ENCODE measurements at regions not wholly inside any gene's neighbourhood (a gene's known extent, or its start where the extent isn't known, plus 50 kb on each side); places are given as distances from the start of the nearest gene placed in this dataset.
A peak's percentile ranks its signal among the peaks of the same experiment; 100 is the strongest.
"Not testable (repeated sequence)": the region's sequence is repeated elsewhere in the genome, so short reads cannot be mapped to it uniquely, and the experiment has no call there.

- not testable (repeated sequence) for H3K4me3 ChIP-seq (ENCODE audit: low read depth, low read length); DNase-seq (ENCODE audit: low read depth)
Measured at GRCh38 chr9:62526306-62526705, 1336.5 kb downstream of the SPATA31A7 start.

- not testable (repeated sequence) for DNase-seq (ENCODE audit: low read depth)
- H3K4me3 ChIP-seq (ENCODE audit: low read depth, low read length) = peak overlapping the region; percentile 35
Measured at GRCh38 chr9:62532162-62532776, 1342.4 kb downstream of the SPATA31A7 start.

- H3K4me3 ChIP-seq (ENCODE audit: low read depth, low read length) = peak overlapping the region; percentile 29
- DNase-seq (ENCODE audit: low read depth) = not testable (repeated sequence)
Measured at GRCh38 chr9:62532777-62533173, 1342.9 kb downstream of the SPATA31A7 start.

- not testable (repeated sequence) for DNase-seq (ENCODE audit: low read depth); H3K4me3 ChIP-seq (ENCODE audit: low read depth, low read length)
- peak; percentile 14 for TF ChIP-seq CTCF (IDR thresholded peaks at IDR 0.05; ENCODE audit: insufficient read depth, low read depth, low read length)
Measured at GRCh38 chr9:62550539-62550938, 1360.7 kb downstream of the SPATA31A7 start.

GRCh38 chr9:62560603-62561002 is 1370.8 kb downstream of the SPATA31A7 start:
- DNase-seq (ENCODE audit: low read depth); H3K4me3 ChIP-seq (ENCODE audit: low read depth, low read length): not testable (repeated sequence)

GRCh38 chr9:62565132-62565531 is 1375.3 kb downstream of the SPATA31A7 start:
- H3K4me3 ChIP-seq (ENCODE audit: low read depth, low read length); DNase-seq (ENCODE audit: low read depth): not testable (repeated sequence)

GRCh38 chr9:62566430-62566829 is 1376.6 kb downstream of the SPATA31A7 start:
- H3K4me3 ChIP-seq (ENCODE audit: low read depth, low read length); DNase-seq (ENCODE audit: low read depth): not testable (repeated sequence)

- not testable (repeated sequence) for DNase-seq (ENCODE audit: low read depth); H3K4me3 ChIP-seq (ENCODE audit: low read depth, low read length)
Measured at GRCh38 chr9:62597128-62597527, 1407.3 kb downstream of the SPATA31A7 start.

Measured in fibroblast of villous mesenchyme (primary cell).